HG02938 (cell line): ENCODE measurements at regions not wholly inside any gene's neighbourhood (a gene's known extent, or its start where the extent isn't known, plus 50 kb on each side); places are given as distances from the start of the nearest gene placed in this dataset.
"Not testable (repeated sequence)": the region's sequence is repeated elsewhere in the genome, so short reads cannot be mapped to it uniquely, and the experiment has no call there.

Experiments
- ATAC-seq: cut with Tn5 transposase; IDR thresholded peaks from one replicate; pipeline ENCODE4 v1.9.1; 2021; ENCODE audit warnings: mild to moderate bottlenecking, moderate library complexity; ENCODE audit not compliant: unreplicated experiment

DNA sequence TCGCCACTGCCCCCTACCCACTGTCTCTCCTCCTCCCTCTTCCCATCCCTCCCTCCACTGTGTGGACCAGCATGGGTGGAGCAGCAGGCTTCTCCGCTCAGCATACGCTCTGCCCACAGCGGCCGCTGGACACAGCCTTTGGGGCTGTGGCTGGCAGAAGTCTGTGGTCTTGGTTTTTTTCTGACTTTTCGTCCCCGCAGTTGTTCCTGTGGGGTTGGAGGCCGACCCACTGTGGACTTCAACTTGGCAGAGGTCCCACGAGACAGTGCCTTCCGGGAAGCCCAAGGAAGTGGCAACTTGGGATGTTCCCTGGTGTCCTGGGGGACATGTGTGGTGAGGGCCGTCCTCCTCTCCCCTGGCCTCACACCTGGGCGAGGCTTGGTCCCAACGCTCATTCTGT, 162.5 kb upstream of the C1orf174 start:
- no peak for ATAC-seq

GRCh38 chr1:4062992-4063391, 162.9 kb upstream of the C1orf174 start:
- ATAC-seq = no peak

DNA sequence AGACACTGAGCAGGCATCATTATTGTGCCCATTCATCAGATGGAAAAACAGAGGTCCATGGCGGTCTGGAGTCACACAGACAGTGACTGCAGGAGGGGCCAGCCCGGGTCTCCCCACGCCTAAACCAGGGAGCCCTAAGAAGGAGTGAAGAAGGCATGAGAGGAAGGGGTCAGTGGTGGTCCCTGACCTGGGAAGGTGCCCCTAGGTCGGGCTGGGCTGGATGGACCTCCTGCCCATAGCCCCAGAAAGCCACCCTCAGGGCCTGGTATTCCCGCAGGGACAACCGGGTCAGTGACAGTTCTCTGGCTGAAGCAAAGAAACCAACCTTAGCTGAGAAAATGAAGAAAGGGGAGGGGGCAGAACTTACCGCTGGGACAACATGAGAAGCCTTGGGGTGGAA, 163.4 kb upstream of the C1orf174 start:
- ATAC-seq = no peak

GRCh38 chr1:4064150-4064889, 164.2 kb upstream of the C1orf174 start:
- ATAC-seq = no peak

GRCh38 chr1:4066860-4067599, 167.0 kb upstream of the C1orf174 start:
- ATAC-seq = no peak

GRCh38 chr1:4068076-4068475, 168.0 kb upstream of the C1orf174 start:
- no peak for ATAC-seq

DNA sequence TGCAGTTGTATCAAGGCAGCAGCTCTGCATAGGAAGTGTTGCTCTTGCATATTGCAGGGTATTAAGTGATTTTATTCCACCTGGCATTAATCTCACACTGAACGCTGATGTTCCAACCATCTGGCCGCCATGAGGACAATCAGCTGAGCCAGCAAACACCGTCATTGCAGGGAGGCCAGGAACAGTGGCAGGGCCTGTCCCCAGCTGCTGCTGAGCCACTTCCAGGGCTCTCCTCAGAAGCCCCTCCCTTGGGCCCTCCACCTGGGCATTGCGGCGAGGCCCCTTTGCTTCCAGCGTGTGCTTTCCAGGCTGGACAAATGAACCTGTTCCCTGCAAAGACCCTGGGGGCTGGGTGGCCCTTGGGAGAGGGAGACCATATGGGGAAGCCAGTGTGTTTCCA, 171.6 kb upstream of the C1orf174 start:
- ATAC-seq = no peak

DNA sequence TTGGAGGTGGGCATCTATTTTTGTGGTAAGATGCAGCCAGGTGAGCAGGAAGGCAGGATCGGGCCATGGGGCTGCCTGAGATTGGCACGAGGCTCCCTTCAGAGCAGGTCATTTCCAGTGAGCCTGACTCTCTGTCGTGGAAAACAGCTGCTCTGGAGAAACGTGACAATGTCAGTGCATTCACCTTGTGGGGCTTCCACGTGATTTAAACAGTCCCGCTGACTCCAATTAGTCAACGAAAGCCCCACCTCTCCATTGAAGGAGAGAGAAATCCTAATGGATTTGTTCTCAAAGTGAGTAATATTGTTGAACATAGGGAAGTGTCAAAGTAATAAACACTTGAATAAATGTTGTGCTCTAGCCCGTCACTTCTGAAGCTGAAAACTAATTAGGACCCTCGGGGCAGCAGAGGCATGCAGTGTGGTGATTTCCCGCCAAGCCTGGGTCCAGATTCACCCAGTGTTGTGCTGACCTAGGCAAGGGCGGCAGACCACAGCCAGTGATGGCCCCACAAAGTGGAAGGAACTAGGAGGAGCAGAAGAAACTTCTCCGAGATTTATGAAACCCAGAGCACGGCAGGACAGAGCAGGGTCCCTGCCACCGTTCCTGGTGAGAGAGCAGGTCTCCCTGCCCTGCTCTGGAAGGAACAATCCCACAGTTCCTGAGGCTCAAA, 172.5 kb upstream of the C1orf174 start:
- no peak for ATAC-seq

DNA sequence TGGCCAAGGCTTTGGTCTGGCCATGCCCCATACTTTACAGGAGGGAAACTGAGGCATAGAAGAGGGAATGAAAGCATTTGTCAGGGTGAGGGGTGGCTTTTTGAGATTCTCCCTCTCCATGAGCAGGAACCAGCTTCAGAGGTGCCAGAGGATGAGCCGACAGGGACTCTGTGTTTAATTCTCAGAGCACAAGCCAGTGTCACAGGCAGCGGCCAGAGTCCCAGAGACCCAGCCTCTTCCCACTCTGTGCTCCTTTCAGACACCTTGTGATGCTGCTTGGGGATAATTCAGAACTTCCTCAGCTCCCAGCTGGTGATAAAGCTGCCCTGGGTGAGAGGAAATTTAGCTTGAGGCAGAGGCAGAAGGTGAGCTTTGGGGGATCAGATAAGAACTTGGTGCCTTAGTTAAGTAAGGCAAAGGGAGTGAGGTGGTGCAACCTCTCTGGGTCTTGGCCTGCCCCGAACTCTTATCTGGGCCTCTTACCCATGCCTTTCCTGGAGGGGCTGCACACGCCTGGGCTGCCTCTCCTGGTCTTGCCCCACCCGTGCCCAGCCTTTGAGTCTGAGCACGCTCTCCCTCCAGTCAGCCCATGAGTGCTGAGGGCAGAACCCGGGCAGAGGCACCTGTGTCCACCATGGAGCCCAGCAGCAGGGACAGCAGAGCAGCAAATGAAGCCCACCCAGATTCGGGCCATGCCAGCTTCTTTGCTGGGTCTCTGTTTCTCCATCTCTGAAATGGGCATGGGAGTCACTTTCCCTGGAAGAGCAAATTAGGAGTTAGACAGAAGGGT, 175.6 kb upstream of the C1orf174 start:
- no peak for ATAC-seq

DNA sequence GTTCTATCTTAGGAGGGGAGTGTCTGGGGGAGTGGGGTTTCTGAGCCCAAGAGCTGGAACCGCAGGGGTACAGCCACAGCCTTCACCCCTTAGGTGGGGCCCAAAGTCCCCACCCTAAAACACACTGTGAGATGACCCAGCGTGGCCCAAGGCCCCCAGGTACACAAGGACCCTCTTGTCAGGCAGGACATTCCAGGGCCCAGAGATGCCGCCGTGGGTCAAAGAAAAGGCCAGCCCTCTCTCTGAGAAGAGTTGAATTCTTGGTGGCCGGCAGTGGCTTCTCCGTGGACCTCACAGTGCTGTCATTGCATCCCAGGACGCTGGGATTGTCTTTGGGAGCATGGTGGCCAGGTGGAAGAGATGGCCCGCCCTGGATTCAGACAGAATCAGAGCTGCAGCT, 176.3 kb upstream of the C1orf174 start:
- ATAC-seq = no peak

- ATAC-seq = not testable (repeated sequence)
These were observed 178.3 kb upstream of the C1orf174 start for GRCh38 chr1:4078091-4078962.

- no peak for ATAC-seq
These were observed 179.7 kb upstream of the C1orf174 start for GRCh38 chr1:4079815-4080214.

- ATAC-seq = no peak
These were observed 182.0 kb upstream of the C1orf174 start for GRCh38 chr1:4081806-4082711.

DNA sequence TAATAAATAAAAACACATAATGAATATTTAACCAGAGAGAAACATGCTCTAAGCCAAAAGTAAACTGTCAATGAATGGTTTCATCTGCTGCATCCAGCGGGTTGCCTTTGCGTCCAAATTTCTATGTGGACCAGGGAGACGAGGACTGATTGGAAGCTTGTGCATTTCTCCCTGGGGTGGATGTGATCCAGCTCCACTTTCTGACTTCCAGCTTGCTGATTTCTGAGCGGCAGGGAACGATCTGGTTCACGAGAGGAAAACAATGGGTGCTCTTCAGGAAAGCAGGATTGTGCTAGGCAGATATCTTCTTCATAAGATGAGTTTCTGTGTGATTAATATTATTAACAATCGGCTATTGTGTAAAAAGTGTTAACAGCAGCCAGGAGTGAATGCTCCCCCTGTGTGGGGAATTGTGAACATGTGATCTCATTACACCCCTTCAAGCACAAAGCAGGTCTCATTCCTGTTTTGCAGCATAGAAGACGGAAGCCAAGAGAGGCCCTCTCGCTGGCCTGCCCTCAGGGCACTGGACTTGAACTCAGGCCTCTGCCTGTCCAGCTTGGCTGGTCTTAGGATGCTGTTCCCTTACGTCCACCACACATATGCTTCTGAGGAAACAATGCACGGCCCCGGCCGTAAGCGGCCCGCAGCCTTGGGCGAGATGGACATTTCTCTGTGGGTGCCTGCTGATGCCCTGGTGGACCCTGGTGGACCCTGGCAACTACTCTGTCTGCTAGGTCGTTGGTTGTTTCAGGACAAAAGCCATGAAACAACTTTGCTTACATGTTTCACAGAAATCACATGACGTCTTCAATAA, 183.4 kb upstream of the C1orf174 start:
- ATAC-seq = no peak

- no peak for ATAC-seq
These were observed 184.0 kb upstream of the C1orf174 start for GRCh38 chr1:4084048-4084431.

GRCh38 chr1:4084446-4084845, 184.4 kb upstream of the C1orf174 start:
- no peak for ATAC-seq

GRCh38 chr1:4084896-4085295, 184.8 kb upstream of the C1orf174 start:
- no peak for ATAC-seq

DNA sequence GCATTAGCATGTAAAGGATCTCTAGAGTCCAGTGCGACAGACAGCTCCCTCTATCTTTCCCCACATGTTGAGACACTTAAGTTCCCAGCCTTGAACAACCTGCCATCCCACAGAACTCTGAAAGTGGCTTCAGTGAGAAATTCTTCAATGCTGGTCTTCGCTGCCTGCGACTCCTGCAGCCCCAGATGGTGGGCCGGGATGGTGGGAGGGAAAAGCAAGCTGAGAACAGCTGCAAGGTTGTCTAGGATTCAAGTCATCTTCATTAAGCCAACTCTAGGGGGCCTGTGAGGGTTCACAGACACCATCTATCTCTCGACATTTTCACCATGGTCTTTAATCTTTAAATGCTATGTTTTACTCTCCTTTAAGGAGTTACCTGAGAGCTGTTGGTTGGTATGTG, 185.5 kb upstream of the C1orf174 start:
- ATAC-seq = no peak
